ENCODE measurements at regions not wholly inside any gene's neighbourhood (a gene's known extent, or its start where the extent isn't known, plus 50 kb on each side); places are given as distances from the start of the nearest gene placed in this dataset.

DNA sequence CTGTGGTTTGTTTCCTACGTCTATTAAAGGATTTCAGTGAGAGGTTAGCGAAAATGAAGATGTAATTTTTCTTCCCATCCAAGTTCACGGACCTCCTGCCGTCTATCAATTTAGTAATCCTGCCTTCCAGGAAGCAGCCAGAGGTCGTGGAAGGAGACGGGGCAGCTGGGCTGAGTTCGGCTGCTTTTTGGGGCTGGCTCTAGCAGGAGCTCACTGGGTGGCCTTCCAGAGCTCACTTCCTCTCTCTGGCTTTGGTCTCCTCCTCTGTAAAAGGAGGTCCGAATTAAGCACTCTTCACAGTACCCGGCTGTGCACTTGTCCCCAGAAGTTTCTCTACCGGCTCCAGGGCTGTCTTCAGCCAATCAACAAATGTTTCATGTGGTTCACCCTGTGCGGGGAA is 295.4 kb downstream of the BCOR start (continued):
- TF ChIP-seq, protein P1, sequence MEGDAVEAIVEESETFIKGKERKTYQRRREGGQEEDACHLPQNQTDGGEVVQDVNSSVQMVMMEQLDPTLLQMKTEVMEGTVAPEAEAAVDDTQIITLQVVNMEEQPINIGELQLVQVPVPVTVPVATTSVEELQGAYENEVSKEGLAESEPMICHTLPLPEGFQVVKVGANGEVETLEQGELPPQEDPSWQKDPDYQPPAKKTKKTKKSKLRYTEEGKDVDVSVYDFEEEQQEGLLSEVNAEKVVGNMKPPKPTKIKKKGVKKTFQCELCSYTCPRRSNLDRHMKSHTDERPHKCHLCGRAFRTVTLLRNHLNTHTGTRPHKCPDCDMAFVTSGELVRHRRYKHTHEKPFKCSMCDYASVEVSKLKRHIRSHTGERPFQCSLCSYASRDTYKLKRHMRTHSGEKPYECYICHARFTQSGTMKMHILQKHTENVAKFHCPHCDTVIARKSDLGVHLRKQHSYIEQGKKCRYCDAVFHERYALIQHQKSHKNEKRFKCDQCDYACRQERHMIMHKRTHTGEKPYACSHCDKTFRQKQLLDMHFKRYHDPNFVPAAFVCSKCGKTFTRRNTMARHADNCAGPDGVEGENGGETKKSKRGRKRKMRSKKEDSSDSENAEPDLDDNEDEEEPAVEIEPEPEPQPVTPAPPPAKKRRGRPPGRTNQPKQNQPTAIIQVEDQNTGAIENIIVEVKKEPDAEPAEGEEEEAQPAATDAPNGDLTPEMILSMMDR (IDR thresholded peaks at IDR 0.05 in 2 of 3, conservative IDR thresholded peaks at IDR 0.05 in 1 of 3; ENCODE audit: borderline replicate concordance in 1 of 3, insufficient read depth in 1 of 3, low read depth in 2 of 3, low read length in 2 of 3), result no peak
- TF ChIP-seq RAD21 (IDR thresholded peaks at IDR 0.05; ENCODE audit: low read depth) (no peak), SIN3A (IDR thresholded peaks at IDR 0.05; ENCODE audit: low read depth) (no peak), JUND (IDR thresholded peaks at IDR 0.05) (no peak), TCF7L2 (IDR thresholded peaks at IDR 0.05; ENCODE audit: borderline replicate concordance, extremely low read depth, insufficient read depth, insufficient read length) (no peak), EZH2phosphoT487 (IDR thresholded peaks at IDR 0.05; ENCODE audit: borderline replicate concordance) (no peak), EGR1 (IDR thresholded peaks at IDR 0.05; ENCODE audit: low read depth) (no peak)

DNA sequence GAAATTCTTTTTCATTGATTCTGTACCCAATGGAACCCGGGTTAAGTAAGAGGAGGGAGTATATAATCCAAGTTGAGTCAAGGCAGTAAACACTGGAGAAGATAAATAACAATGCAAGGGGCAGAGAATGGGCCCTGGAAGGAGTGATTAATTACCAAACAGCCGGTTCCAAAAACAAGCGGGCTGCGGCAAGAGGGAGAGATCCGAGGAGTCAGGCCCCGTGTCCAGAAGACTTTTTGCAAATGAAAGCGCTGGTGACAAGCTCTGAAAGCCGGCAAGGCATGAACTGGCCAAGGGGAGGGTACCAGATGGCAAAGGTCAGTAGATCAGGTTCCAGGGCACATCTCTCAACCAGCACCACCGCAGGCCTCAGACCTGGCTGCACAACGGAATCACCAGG is 294.9 kb downstream of the BCOR start:
- Histone ChIP-seq H3K4me2 (ENCODE audit: low read length) (no peak overlapping the region), H3K4me3 (replicated peaks in 1 of 2; ENCODE audit: low read depth in 1 of 2, low read length in 2 of 2) (no peak overlapping the region), H3K36me3 (ENCODE audit: control insufficient read depth in 1 of 2, insufficient read depth in 2 of 2, low read length in 2 of 2) (no peaks in the 10 kb centered on the region), H3K79me2 (ENCODE audit: insufficient read depth, low read length) (no peaks in the 10 kb centered on the region), H3K27ac (ENCODE audit: low read depth, low read length) (no peak overlapping the region), H4K20me1 (ENCODE audit: insufficient read depth) (no peaks in the 10 kb centered on the region), H3K9me2 (ENCODE audit: insufficient read depth) (no peaks in the 10 kb centered on the region), H3K4me1 (ENCODE audit: control insufficient read depth in 1 of 2, insufficient read depth in 2 of 2, low read length in 2 of 2) (no peaks in the 10 kb centered on the region), H2AFZ (ENCODE audit: low read depth, low read length, poor library complexity, severe bottlenecking) (no peak overlapping the region), H3K9ac (ENCODE audit: low read length) (no peak overlapping the region), H3K27me3 (ENCODE audit: insufficient read depth, low read length) (no peaks in the 10 kb centered on the region), H3K9me3 (ENCODE audit: control insufficient read depth in 1 of 2, insufficient read depth in 1 of 2, low read depth in 1 of 2, low read length in 2 of 2) (no peaks in the 10 kb centered on the region)
- ATAC-seq (no peak), DNase-seq (ENCODE audit: low read depth, low spot score) (no peak)
- CTCF ChIA-PET, result no interaction called here
- BruUV-seq (replicated peaks), result no TSS peak
- TF ChIP-seq ZNF274 (IDR thresholded peaks at IDR 0.05; ENCODE audit: low read depth, low read length) (no peak), EZH2 (IDR thresholded peaks at IDR 0.05) (no peak), TCF7L2 (IDR thresholded peaks at IDR 0.05; ENCODE audit: borderline replicate concordance, extremely low read depth, insufficient read depth, insufficient read length) (no peak), CEBPB (IDR thresholded peaks at IDR 0.05; ENCODE audit: low read depth) (no peak), ELF1 (IDR thresholded peaks at IDR 0.05; ENCODE audit: borderline replicate concordance, low read depth) (no peak), ZFX (IDR thresholded peaks at IDR 0.05) (no peak)
- TF ChIP-seq, protein P1 (IDR thresholded peaks at IDR 0.05 in 2 of 3, conservative IDR thresholded peaks at IDR 0.05 in 1 of 3; ENCODE audit: borderline replicate concordance in 1 of 3, insufficient read depth in 1 of 3, low read depth in 2 of 3, low read length in 2 of 3), result no peak
- TF ChIP-seq, protein P2, sequence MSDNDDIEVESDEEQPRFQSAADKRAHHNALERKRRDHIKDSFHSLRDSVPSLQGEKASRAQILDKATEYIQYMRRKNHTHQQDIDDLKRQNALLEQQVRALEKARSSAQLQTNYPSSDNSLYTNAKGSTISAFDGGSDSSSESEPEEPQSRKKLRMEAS (IDR thresholded peaks at IDR 0.05), result no peak
- intact Hi-C loops (cut with micrococcal nuclease), result no loop called here
- RAD21 ChIA-PET (ENCODE audit: low non-redundant PET in 1 of 2, low total read pairs in 2 of 2, uncharacterized antibody in 2 of 2, unreplicated experiment in 2 of 2), result no interaction called here
- POLR2A ChIA-PET, result no interaction called here

All from HCT116 (cell line).